H54 (cell line): ENCODE measurements at regions not wholly inside any gene's neighbourhood (a gene's known extent, or its start where the extent isn't known, plus 50 kb on each side); places are given as distances from the start of the nearest gene placed in this dataset.
A peak's percentile ranks its signal among the peaks of the same experiment; 100 is the strongest.

ENCODE experiments used
- DNase-seq: peaks from one replicate; pipeline ENCODE4 v3.0.0; 2011; ENCODE audit warnings: low spot score, mixed read lengths; ENCODE audit not compliant: insufficient read length
- FAIRE-seq: peaks from 3 replicates; lab custom pipeline; 2011; peaks lifted over from hg19 to GRCh38; lab: Jason Lieb, UNC
- POLR2A ChIP-seq: IDR thresholded peaks from 2 replicates; pipeline ENCODE4 v1.6.1; 2011; ENCODE audit warnings: low read depth, mild to moderate bottlenecking, low read length

DNA sequence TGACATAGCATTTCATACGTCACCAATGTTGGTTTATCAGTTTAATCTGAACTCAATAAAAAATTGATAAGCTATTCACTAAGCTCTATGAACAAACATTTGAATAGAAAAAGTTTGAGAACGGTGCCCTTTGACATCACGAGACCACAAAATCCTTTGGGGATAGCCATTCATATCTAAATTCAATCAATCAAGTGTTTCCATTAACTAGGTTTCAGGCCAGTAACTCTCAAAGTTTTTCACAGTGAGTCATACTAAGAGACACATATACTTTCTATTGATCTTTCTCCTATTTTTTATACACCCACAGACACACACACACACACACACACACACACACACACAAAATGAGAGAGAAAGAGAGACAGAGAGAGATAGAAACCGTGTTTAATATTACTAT, 235.4 kb upstream of the SNX7 start:
- TF ChIP-seq POLR2A = no peak
- FAIRE-seq = no peak
- no peak for DNase-seq

DNA sequence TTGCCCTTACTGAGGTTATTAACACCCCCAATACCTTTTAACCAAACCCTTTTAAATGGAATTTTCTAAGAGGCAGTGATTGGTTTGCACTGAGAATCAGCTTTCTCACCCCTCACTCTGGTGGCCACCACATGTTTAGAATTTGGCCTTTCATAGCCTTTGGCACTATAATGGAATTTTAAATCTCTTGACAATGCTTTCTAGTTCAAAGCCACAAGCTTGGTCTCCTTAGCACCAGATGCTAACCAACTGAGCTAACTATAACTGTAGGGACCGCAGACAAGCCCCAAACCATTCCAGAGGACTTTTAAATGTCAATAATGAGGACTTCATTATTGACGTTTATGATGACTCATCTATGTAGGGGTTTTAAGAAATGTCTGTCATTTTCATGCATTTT, 238.7 kb upstream of the SNX7 start:
- FAIRE-seq (no peak), DNase-seq (no peak)
- no peak for TF ChIP-seq POLR2A

DNA sequence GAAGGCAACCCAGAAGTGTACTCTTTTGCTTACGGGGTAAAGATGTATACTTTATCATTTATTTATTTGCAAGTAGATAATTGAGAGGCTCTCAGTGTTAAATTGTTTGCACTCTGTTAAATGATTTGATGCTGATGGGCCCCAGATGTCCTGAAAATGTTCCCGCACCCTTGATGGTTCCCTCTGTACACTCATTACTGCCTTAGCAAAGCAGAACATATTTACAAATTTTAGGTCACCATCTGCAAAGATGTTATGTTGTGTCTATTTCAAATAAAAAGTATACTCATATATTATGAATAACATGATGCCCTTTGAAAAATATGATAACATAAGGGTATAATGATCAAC, 240.5 kb upstream of the SNX7 start:
- FAIRE-seq (no peak), DNase-seq (no peak)
- no peak for TF ChIP-seq POLR2A

DNA sequence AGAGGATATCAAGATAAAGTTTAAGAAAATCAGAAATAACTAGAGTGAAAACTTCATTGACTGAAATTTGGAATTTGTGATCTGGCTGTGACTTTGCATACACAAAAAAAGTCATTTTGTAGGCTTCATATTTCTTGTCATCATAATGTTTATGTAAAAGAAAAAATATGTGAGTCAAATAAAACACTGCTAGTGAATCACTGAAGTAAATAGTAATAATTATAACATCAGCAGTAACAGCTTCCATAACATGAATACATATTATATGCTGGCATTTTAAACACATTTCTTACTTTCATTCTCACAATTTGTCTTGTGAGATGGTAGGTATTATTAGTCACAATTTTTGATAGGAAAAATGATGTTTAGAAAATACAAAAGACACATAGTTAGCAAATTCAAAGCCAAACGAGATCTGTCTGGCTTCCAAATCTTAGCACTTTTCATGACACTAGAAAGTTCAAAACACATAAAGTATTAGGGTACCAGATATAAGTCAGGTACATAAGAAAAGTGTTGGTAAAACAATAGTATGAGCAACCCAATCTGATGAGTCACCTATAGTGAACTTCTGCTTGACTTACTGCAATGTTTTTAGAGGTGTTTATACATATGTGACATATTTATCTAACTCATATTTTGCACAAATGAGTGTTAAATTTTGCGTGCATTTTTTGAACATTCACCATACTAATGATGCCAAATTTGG, 241.0 kb upstream of the SNX7 start:
- TF ChIP-seq POLR2A = no peak
- FAIRE-seq = peak; percentile 87
- DNase-seq = no peak

DNA sequence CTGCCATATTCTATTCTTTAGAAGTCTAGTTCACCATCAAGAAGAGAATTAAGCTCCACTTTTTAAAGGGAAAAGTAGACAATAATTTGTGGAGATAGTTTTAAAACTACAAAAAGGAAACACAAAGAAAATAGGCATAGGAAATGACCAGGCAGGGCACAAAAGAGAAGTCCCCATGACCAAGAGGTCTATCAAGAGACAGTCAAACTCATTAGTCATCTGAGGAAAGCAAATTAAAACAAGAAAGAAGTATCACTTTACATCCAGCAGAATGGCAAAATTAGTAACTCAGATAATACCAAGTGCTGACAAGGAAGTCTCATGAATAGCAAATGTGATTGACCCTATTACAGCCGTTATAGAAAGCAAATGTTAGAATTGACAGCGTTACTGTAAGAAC, 243.7 kb upstream of the SNX7 start:
- no peak for TF ChIP-seq POLR2A
- no peak for FAIRE-seq
- no peak for DNase-seq

DNA sequence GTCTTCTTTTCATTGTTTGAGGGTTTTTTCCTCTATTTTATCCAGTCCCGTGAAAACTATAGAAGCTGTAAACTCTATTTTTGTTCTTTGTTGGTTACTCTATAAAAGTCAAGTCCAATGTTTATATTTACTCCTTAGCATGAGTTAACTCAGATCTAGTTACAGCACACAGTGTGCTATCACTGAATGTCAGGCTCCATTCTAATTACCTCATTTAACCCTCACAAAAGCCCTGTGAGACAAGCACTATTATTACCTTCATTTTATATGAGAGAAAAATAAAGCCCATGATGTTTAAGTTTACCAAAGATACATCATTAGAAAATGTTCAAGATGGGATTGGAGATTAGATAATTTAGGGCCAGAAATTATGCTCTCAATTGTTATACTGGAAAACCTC, 251.4 kb upstream of the SNX7 start:
- DNase-seq = no peak
- no peak for FAIRE-seq
- no peak for TF ChIP-seq POLR2A

DNA sequence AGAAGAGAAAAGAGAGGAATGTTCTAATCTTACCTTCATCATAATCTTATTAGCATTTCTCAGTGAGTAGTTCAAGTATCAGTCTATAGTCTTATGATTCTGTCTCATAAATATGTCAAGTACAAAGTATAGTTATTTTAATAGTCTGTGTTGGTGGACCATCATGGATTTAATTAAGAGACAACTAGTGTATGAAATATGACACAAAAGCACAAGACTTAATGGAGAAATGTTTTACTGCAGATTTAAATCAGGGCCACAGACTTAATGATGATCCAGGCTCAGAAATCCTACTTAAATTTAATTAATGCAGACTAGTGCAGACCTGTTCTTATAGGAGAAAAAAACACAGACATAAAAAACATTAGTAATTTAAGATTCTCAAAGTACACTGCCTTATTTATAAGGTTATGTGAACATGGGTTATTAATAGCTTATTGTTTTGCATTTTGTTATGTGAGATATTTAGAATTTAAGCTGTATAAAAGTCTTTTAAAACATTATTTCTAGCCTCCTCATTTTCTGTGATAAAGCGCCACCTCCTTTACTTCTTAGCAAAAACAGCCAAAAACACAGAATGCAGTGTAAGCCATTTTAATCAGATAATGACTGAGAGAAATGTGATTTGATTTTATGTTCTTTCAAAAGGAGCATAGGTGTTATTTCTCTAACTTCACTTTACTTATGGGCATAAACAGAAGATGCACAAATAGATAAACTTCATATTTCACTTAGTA, 255.0 kb upstream of the SNX7 start:
- DNase-seq = no peak
- TF ChIP-seq POLR2A = no peak
- FAIRE-seq = peak; percentile 75

DNA sequence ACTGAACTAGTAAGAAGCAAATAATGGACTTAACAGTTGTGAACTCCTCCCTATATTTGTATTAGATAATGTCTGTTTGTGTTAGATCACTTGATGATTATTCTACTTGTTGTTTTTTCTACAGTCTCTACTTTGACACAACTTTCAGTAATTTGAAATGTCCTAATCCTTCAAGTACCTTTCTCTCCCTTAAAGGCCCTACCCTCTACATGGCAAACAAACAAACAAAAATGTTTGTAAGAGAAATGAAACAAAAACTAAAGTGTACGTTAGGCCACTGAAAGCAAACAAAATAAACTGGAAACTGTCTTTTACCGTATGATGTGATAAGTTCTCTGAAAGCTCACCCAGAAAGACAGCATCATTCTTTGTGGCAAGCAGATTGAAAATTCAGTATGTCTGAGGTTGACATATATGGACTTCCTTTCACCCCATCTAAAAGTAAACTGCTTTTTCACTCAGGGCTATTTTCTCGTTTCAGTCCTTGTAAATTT, 255.9 kb upstream of the SNX7 start:
- TF ChIP-seq POLR2A = no peak
- DNase-seq (no peak), FAIRE-seq (peak; percentile 89)

DNA sequence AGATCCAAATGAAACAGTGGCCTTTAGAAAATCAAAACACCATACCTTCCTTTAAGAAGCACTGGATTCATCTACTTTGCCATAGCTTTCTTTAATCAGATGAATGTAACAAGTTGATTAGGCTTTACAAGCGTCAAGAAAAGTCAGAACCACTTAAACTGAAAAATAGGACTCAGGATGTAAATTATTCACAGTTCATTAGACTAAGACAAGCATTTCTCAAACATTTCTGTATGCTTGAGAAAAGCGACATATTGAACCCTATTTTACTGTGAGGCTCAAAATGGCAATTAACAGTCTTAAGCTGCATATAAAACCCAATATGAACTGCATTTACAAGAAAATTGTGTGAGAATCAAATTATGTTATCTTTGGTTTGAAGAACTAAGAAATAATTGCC, 256.7 kb upstream of the SNX7 start:
- FAIRE-seq (peak; percentile 77), DNase-seq (no peak)
- TF ChIP-seq POLR2A = no peak

DNA sequence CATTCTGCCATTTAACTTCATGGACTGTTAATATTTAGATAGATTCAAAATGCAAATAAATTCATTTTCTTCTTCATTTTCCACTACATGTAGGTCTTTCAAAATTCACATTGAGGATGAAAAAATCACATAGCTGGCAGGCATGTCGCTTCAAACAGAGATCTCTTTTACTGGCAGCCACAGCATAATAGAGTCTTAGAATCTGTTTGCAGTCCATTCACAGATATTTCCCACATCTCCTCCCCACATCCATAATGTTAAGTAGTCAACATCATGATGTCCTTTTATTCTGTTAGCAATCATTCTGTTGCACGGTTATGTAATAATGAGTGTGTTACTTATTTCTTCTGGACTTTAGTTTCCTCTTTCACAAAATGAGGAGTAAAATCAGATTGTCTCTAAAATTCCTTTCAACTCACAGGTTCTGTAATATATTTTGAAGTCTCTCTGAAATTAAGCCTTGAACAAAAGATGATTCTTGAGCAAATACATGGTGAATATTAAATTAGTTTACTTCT, 257.5 kb upstream of the SNX7 start:
- DNase-seq (no peak), FAIRE-seq (peak; percentile 75)

DNA sequence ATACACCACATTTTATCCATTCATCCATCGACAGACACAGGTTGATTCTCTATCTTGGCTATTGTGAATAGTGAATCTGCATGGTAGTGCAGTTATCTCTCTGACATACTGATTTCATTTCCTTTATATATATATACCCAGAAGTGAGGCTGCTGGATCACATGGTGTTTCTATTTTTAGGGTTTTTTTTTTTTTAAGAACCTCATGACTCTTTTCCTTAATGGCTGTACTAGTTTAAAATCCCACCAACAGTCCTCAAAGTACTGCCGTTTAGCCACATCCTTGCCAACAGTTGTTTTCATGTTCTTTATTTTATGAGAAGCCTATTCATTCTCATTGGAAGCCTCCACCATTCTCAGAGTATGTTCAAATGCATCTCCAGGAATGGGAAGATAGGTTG, 258.7 kb upstream of the SNX7 start:
- TF ChIP-seq POLR2A = no peak
- FAIRE-seq = no peak

More for the DNA sequence above, 257.5 kb upstream of the SNX7 start:
- TF ChIP-seq POLR2A = no peak

DNA sequence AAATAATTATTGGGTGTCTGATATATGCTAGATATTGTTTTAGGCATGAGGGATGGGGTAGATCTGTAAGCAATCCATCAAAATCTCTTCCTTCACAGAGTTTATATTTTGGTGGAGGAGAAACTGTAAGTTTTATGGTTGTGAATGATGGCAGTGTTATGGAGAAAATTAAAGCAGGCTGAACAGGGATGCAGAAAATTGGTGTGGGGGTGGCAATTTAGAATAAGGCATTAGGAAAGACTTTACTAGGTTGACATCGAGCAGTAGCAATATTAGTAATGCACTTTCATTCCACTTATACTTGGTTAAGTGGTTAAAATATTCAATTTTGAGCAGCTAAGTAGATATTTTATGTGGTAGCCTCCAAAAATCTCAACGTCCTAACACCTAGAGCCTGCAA, 261.1 kb upstream of the SNX7 start:
- FAIRE-seq (no peak), DNase-seq (no peak)
- no peak for TF ChIP-seq POLR2A

More for the DNA sequence above, 258.7 kb upstream of the SNX7 start:
- no peak for DNase-seq

DNA sequence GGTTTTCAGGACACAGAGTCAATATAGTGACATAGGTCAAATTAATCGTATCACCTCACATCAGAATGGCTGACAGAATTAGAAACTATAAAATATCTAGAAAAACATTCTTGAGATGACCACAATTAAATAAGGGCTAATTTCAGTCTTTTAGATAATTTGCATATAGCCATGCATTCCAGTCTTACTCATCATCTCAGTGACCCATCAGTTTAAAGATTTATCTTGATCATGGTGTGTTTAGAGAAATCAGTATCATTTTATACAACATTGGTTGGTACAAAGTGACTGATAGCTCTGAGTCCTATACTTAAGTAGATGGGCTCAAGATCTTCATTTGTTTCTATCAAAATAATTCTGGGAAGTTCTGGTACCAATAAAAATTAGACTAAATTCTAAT, 262.3 kb upstream of the SNX7 start:
- TF ChIP-seq POLR2A = no peak
- FAIRE-seq (no peak), DNase-seq (no peak)

DNA sequence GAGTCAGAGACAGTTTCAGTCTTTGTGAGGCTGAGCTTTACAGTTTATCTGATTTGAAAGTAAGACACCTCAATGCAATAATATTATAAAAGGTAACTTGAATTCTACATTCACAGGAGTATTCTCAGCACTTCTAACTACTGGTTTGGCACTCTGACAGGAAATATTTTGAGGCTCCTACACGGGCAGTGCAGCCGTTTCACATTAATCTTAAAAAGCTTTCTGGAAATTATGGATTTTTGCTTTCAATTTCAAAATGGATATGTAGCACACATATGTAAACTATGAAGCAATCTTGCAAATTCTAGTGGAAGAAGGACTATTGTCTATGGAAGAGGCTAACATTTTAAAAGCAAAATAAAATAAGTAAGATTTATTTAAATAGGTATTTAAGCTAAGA, 262.9 kb upstream of the SNX7 start:
- no peak for TF ChIP-seq POLR2A
- DNase-seq (no peak), FAIRE-seq (peak; percentile 72)
